MM.1S (cell line): ENCODE measurements at regions not wholly inside any gene's neighbourhood (a gene's known extent, or its start where the extent isn't known, plus 50 kb on each side); places are given as distances from the start of the nearest gene placed in this dataset.

Source experiments
- DNase-seq: peaks from one replicate; pipeline ENCODE4 v3.0.0-alpha.2; 2015
- H2AFZ ChIP-seq: fragments of 300-600 bp; sonication (generic); 2 replicates; pipeline ENCODE4 v1.6.0; 2016; ENCODE audit warnings: antibody characterized with exemption, low read length
- H3F3A ChIP-seq: fragments of 300-600 bp; sonication (generic); 2 replicates; pipeline ENCODE4 v1.6.1; 2016; ENCODE audit warnings: mild to moderate bottlenecking, antibody characterized with exemption, low read length, moderate library complexity, mixed read lengths; ENCODE audit not compliant: insufficient read depth
- H3K27ac ChIP-seq: fragments of 300-600 bp; sonication (generic); 2 replicates; pipeline ENCODE4 v1.5.1; 2016; ENCODE audit warnings: mild to moderate bottlenecking, low read length
- H3K27me3 ChIP-seq: fragments of 300-600 bp; sonication (generic); replicated peaks from 2 replicates; pipeline ENCODE4 v1.6.0; 2016; ENCODE audit warnings: low read length; ENCODE audit not compliant: insufficient read depth
- H3K36me3 ChIP-seq: fragments of 300-600 bp; sonication (generic); replicated peaks from 2 replicates; pipeline ENCODE4 v1.6.1; 2016; ENCODE audit warnings: mild to moderate bottlenecking, low read length, mixed read lengths; ENCODE audit not compliant: insufficient read depth
- H3K4me1 ChIP-seq: fragments of 300-600 bp; sonication (generic); 2 replicates; pipeline ENCODE4 v1.6.1; 2016; ENCODE audit warnings: low read length, mixed read lengths
- H3K4me2 ChIP-seq: fragments of 300-600 bp; sonication (generic); 2 replicates; pipeline ENCODE4 v1.6.0; 2016; ENCODE audit warnings: low read depth, low read length
- H3K4me3 ChIP-seq: fragments of 300-600 bp; sonication (generic); 2 replicates; pipeline ENCODE4 v1.5.1; 2016; ENCODE audit warnings: low read length, mixed read lengths
- H3K79me2 ChIP-seq: fragments of 300-600 bp; sonication (generic); 2 replicates; pipeline ENCODE4 v1.6.1; 2016; ENCODE audit warnings: mixed run types, low read length, mixed read lengths
- H3K9ac ChIP-seq: fragments of 300-600 bp; sonication (generic); 2 replicates; pipeline ENCODE4 v1.6.1; 2016; ENCODE audit warnings: low read length, mixed read lengths
- H3K9me2 ChIP-seq: fragments of 300-600 bp; sonication (generic); replicated peaks from 2 replicates; pipeline ENCODE4 v1.6.1; 2016; ENCODE audit warnings: mild to moderate bottlenecking, low read length, mixed read lengths; ENCODE audit not compliant: insufficient read depth
- H3K9me3 ChIP-seq: fragments of 300-600 bp; sonication (generic); replicated peaks from 2 replicates; pipeline ENCODE4 v1.6.1; 2016; ENCODE audit warnings: mild to moderate bottlenecking, low read length, mixed read lengths; ENCODE audit not compliant: insufficient read depth
- H4K20me1 ChIP-seq: fragments of 300-600 bp; sonication (generic); 2 replicates; pipeline ENCODE4 v1.6.1; 2016; ENCODE audit warnings: mild to moderate bottlenecking, low read length, moderate library complexity, mixed read lengths; ENCODE audit not compliant: insufficient read depth
- EZH2 ChIP-seq: fragments of 300-600 bp; sonication (generic); optimal IDR thresholded peaks from 2 replicates; pipeline ENCODE3; 2017; ENCODE audit warnings: low read depth, mild to moderate bottlenecking, antibody characterized with exemption, low read length, mixed read lengths
- EZH2phosphoT487 ChIP-seq: fragments of 300-600 bp; sonication (generic); IDR thresholded peaks from 2 replicates; pipeline ENCODE4 v1.6.1; 2018; ENCODE audit warnings: antibody characterized with exemption, low read length
- TF ChIP-seq, protein P1 (sequence below): fragments of 300-600 bp; sonication (generic); IDR thresholded peaks from 2 replicates; pipeline ENCODE4 v1.5.1; 2016; ENCODE audit warnings: antibody characterized with exemption, low read length, mixed read lengths

DNA sequence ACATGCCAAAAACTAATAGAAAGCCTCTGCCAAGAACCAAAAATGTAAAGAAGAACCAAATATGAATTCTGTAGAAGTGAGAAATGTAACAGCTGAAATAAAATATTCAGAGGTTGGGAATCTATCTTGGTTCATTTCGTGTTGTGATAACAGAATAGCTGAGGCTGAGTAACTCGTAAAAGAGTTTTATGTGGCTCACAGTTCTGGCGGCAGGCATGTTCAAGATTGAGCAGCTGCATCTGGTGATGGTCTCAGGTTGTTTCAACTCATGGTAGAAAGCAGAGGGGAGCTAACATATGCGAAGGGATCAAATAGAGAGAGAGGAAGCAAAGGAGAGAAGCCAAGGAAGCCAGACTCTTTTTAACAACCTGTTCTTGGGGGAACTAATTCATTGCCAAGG lies 717.2 kb downstream of the TNS3 start:
- DNase-seq = no peak
- H3K27ac ChIP-seq = no peak overlapping the region
- H3F3A ChIP-seq = no peaks in the 10 kb centered on the region
- no peaks in the 10 kb centered on the region for H3K27me3 ChIP-seq
- no peaks in the 10 kb centered on the region for H3K9me2 ChIP-seq
- no peaks in the 10 kb centered on the region for H3K36me3 ChIP-seq
- no peaks in the 10 kb centered on the region for H3K4me1 ChIP-seq
- no peaks in the 10 kb centered on the region for H3K9me3 ChIP-seq
- H3K79me2 ChIP-seq = no peaks in the 10 kb centered on the region
- H3K9ac ChIP-seq = no peak overlapping the region
- TF ChIP-seq, protein P1, sequence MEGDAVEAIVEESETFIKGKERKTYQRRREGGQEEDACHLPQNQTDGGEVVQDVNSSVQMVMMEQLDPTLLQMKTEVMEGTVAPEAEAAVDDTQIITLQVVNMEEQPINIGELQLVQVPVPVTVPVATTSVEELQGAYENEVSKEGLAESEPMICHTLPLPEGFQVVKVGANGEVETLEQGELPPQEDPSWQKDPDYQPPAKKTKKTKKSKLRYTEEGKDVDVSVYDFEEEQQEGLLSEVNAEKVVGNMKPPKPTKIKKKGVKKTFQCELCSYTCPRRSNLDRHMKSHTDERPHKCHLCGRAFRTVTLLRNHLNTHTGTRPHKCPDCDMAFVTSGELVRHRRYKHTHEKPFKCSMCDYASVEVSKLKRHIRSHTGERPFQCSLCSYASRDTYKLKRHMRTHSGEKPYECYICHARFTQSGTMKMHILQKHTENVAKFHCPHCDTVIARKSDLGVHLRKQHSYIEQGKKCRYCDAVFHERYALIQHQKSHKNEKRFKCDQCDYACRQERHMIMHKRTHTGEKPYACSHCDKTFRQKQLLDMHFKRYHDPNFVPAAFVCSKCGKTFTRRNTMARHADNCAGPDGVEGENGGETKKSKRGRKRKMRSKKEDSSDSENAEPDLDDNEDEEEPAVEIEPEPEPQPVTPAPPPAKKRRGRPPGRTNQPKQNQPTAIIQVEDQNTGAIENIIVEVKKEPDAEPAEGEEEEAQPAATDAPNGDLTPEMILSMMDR = no peak
- TF ChIP-seq EZH2phosphoT487 = no peak
- TF ChIP-seq EZH2 = no peak
- H3K4me2 ChIP-seq = no peak overlapping the region
- no peak overlapping the region for H2AFZ ChIP-seq
- no peak overlapping the region for H3K4me3 ChIP-seq
- H4K20me1 ChIP-seq = no peaks in the 10 kb centered on the region

DNA sequence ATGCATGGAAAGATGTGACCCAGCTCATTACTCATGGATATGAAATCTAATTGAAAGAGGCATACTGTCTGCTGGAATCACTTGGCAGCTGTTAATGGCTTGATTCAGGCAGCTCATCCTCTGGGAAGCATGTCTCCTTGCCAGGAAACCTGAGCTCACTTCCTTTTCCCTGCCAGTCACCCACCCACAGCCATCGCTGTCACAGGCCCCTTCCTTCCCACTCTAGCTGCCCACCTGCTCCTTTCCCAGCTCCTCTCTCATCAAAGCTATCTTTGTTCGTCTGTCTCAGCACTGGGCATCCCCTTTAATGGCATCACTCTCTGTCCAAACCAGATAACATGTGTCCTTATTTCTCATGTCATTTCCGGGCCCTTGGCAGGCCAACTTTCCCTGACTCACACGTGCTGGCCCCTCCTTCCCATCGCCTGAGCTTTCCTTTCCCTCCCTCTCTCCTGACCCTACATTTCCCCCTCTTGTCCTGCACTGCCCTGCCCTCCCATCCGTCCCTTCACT lies 721.9 kb downstream of the TNS3 start:
- Histone ChIP-seq H3K4me2 (no peak overlapping the region), H3K9me2 (no peaks in the 10 kb centered on the region), H3K27ac (no peak overlapping the region), H4K20me1 (no peaks in the 10 kb centered on the region), H3K4me3 (no peak overlapping the region), H3K4me1 (no peaks in the 10 kb centered on the region), H3K36me3 (no peaks in the 10 kb centered on the region), H3K9me3 (no peaks in the 10 kb centered on the region), H2AFZ (no peak overlapping the region), H3K9ac (no peak overlapping the region), H3K27me3 (no peaks in the 10 kb centered on the region), H3K79me2 (no peaks in the 10 kb centered on the region), H3F3A (no peaks in the 10 kb centered on the region)
- TF ChIP-seq EZH2 (no peak), EZH2phosphoT487 (no peak)
- TF ChIP-seq, protein P1 = no peak
- DNase-seq = no peak

GRCh38 chr7:46855851-46856250 lies 726.1 kb downstream of the TNS3 start:
- Histone ChIP-seq H3K79me2 (no peaks in the 10 kb centered on the region), H4K20me1 (no peaks in the 10 kb centered on the region), H2AFZ (no peak overlapping the region), H3K36me3 (no peaks in the 10 kb centered on the region), H3F3A (no peaks in the 10 kb centered on the region), H3K4me2 (no peak overlapping the region), H3K4me3 (no peak overlapping the region), H3K9me2 (no peaks in the 10 kb centered on the region), H3K4me1 (no peaks in the 10 kb centered on the region), H3K9ac (no peak overlapping the region), H3K27me3 (no peaks in the 10 kb centered on the region), H3K27ac (no peak overlapping the region), H3K9me3 (no peaks in the 10 kb centered on the region)
- TF ChIP-seq EZH2 = no peak
- TF ChIP-seq, protein P1 = no peak
- TF ChIP-seq EZH2phosphoT487 = no peak
- no peak for DNase-seq
